ENCODE measurements at regions not wholly inside any gene's neighbourhood (a gene's known extent, or its start where the extent isn't known, plus 50 kb on each side); places are given as distances from the start of the nearest gene placed in this dataset.

- TF ChIP-seq EZH2 (IDR thresholded peaks at IDR 0.05; ENCODE audit: borderline replicate concordance, low read depth, low read length, poor library complexity, severe bottlenecking) = no peak
- TF ChIP-seq, protein P1, sequence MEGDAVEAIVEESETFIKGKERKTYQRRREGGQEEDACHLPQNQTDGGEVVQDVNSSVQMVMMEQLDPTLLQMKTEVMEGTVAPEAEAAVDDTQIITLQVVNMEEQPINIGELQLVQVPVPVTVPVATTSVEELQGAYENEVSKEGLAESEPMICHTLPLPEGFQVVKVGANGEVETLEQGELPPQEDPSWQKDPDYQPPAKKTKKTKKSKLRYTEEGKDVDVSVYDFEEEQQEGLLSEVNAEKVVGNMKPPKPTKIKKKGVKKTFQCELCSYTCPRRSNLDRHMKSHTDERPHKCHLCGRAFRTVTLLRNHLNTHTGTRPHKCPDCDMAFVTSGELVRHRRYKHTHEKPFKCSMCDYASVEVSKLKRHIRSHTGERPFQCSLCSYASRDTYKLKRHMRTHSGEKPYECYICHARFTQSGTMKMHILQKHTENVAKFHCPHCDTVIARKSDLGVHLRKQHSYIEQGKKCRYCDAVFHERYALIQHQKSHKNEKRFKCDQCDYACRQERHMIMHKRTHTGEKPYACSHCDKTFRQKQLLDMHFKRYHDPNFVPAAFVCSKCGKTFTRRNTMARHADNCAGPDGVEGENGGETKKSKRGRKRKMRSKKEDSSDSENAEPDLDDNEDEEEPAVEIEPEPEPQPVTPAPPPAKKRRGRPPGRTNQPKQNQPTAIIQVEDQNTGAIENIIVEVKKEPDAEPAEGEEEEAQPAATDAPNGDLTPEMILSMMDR (conservative IDR thresholded peaks at IDR 0.05; ENCODE audit: low read depth, low read length) = no peak
- ChIA-PET CTCF (no interaction called here), POLR2A (ENCODE audit: low non-redundant PET) (no interaction called here)
- intact Hi-C loops (cut with micrococcal nuclease; ENCODE audit: unreplicated experiment) = no loop called here
- Histone ChIP-seq H3K36me3 (ENCODE audit: insufficient read depth, low read length, poor library complexity, severe bottlenecking) (no peaks in the 10 kb centered on the region), H3K4me3 (ENCODE audit: low read depth, low read length, poor library complexity, severe bottlenecking) (no peak overlapping the region), H3K27me3 (replicated peaks; ENCODE audit: insufficient read depth, low read depth, low read length, poor library complexity) (no peaks in the 10 kb centered on the region), H3K4me1 (ENCODE audit: insufficient read depth, low read length, poor library complexity, severe bottlenecking) (no peaks in the 10 kb centered on the region), H3K27ac (ENCODE audit: low read depth, low read length, poor library complexity, severe bottlenecking) (no peak overlapping the region), H3K9me3 (ENCODE audit: low read depth, low read length, poor library complexity, severe bottlenecking) (no peaks in the 10 kb centered on the region)
- BruUV-seq (replicated peaks) = no TSS peak
- no peak for DNase-seq (ENCODE audit: low spot score)
Measured at GRCh38 chr10:78924319-78925003, 144.3 kb upstream of the ZMIZ1 start.

- no peak overlapping the region for H3K27ac ChIP-seq (ENCODE audit: low read depth, low read length, poor library complexity, severe bottlenecking)
- no peak for DNase-seq (ENCODE audit: low spot score)
- H3K9me3 ChIP-seq (ENCODE audit: low read depth, low read length, poor library complexity, severe bottlenecking) = no peaks in the 10 kb centered on the region
- H3K4me3 ChIP-seq (ENCODE audit: low read depth, low read length, poor library complexity, severe bottlenecking) = no peak overlapping the region
- CTCF ChIA-PET = no interaction called here
- no peaks in the 10 kb centered on the region for H3K36me3 ChIP-seq (ENCODE audit: insufficient read depth, low read length, poor library complexity, severe bottlenecking)
- POLR2A ChIA-PET (ENCODE audit: low non-redundant PET) = no interaction called here
- intact Hi-C loops (cut with micrococcal nuclease; ENCODE audit: unreplicated experiment) = no loop called here
- H3K4me1 ChIP-seq (ENCODE audit: insufficient read depth, low read length, poor library complexity, severe bottlenecking) = no peaks in the 10 kb centered on the region
- no peaks in the 10 kb centered on the region for H3K27me3 ChIP-seq (replicated peaks; ENCODE audit: insufficient read depth, low read depth, low read length, poor library complexity)
- no peak for TF ChIP-seq EZH2 (IDR thresholded peaks at IDR 0.05; ENCODE audit: borderline replicate concordance, low read depth, low read length, poor library complexity, severe bottlenecking)
- TF ChIP-seq, protein P1 (conservative IDR thresholded peaks at IDR 0.05; ENCODE audit: low read depth, low read length) = no peak
- BruUV-seq (replicated peaks) = no TSS peak
Measured at GRCh38 chr10:78925275-78925674, 143.5 kb upstream of the ZMIZ1 start.

- no peak for TF ChIP-seq EZH2 (IDR thresholded peaks at IDR 0.05; ENCODE audit: borderline replicate concordance, low read depth, low read length, poor library complexity, severe bottlenecking)
- TF ChIP-seq, protein P1 (conservative IDR thresholded peaks at IDR 0.05; ENCODE audit: low read depth, low read length) = no peak
- H3K9me3 ChIP-seq (ENCODE audit: low read depth, low read length, poor library complexity, severe bottlenecking) = no peaks in the 10 kb centered on the region
- H3K4me3 ChIP-seq (ENCODE audit: low read depth, low read length, poor library complexity, severe bottlenecking) = no peak overlapping the region
- ChIA-PET POLR2A (ENCODE audit: low non-redundant PET) (no interaction called here), CTCF (no interaction called here)
- H3K27me3 ChIP-seq (replicated peaks; ENCODE audit: insufficient read depth, low read depth, low read length, poor library complexity) = no peaks in the 10 kb centered on the region
- H3K27ac ChIP-seq (ENCODE audit: low read depth, low read length, poor library complexity, severe bottlenecking) = no peak overlapping the region
- intact Hi-C loops (cut with micrococcal nuclease; ENCODE audit: unreplicated experiment) = no loop called here
- H3K4me1 ChIP-seq (ENCODE audit: insufficient read depth, low read length, poor library complexity, severe bottlenecking) = no peaks in the 10 kb centered on the region
- no TSS peak for BruUV-seq (replicated peaks)
- no peak for DNase-seq (ENCODE audit: low spot score)
- H3K36me3 ChIP-seq (ENCODE audit: insufficient read depth, low read length, poor library complexity, severe bottlenecking) = no peaks in the 10 kb centered on the region
Measured at GRCh38 chr10:78925800-78926319, 142.9 kb upstream of the ZMIZ1 start.
